ENCODE measurements at regions not wholly inside any gene's neighbourhood (a gene's known extent, or its start where the extent isn't known, plus 50 kb on each side); places are given as distances from the start of the nearest gene placed in this dataset.

GRCh38 chr1:237959838-237960237, 69.1 kb upstream of the ZP4 start:
- Histone ChIP-seq H3K9me3 (replicated peaks; ENCODE audit: control insufficient read depth, insufficient read depth, low read length) (no peaks in the 10 kb centered on the region), H3K4me2 (ENCODE audit: insufficient read depth, low read length) (no peak overlapping the region), H4K20me1 (replicated peaks; ENCODE audit: control insufficient read depth, extremely low read depth, insufficient read depth, low read length) (no peaks in the 10 kb centered on the region), H3K79me2 (ENCODE audit: control insufficient read depth, insufficient read depth, low read length) (no peaks in the 10 kb centered on the region), H2AFZ (ENCODE audit: low read depth, low read length) (no peak overlapping the region), H3K27me3 (ENCODE audit: control insufficient read depth in 2 of 2, insufficient read depth in 2 of 2, low read length in 2 of 2) (no peaks in the 10 kb centered on the region), H3K9ac (replicated peaks; ENCODE audit: extremely low read depth, insufficient read depth, low read length) (no peak overlapping the region), H3K9me1 (replicated peaks; ENCODE audit: control insufficient read depth, extremely low read depth, insufficient read depth, low read length) (no peaks in the 10 kb centered on the region), H3K27ac (ENCODE audit: insufficient read depth, low read depth, low read length) (no peak overlapping the region), H3K36me3 (ENCODE audit: control insufficient read depth in 2 of 2, extremely low read depth in 1 of 2, insufficient read depth in 2 of 2, low read length in 2 of 2) (no peaks in the 10 kb centered on the region), H3K4me1 (ENCODE audit: control insufficient read depth, extremely low read depth, insufficient read depth, low read length) (no peaks in the 10 kb centered on the region), H3K4me3 (replicated peaks in 1 of 3; ENCODE audit: insufficient read depth in 1 of 3, low read depth in 1 of 3, low read length in 3 of 3) (no peak overlapping the region)
- ChIA-PET CTCF (no interaction called here), POLR2A (no interaction called here)
- TF ChIP-seq FOS (IDR thresholded peaks at IDR 0.05; ENCODE audit: borderline replicate concordance, insufficient read depth, low read length) (no peak), MAX (IDR thresholded peaks at IDR 0.05; ENCODE audit: insufficient read depth, insufficient read length) (no peak)
- BruUV-seq (replicated peaks), result no TSS peak
- DNase-seq (ENCODE audit: low read depth, low spot score) (no peak), FAIRE-seq (no peak)
- dilution Hi-C loops (cut with MboI; ENCODE audit: extremely low pct_ligation_motif_present, low sequenced_read_pairs) (no loop called here), intact Hi-C loops (cut with micrococcal nuclease) (no loop called here)

GRCh38 chr1:237953238-237953637, 62.5 kb upstream of the ZP4 start:
- Histone ChIP-seq H2AFZ (ENCODE audit: low read depth, low read length) (no peak overlapping the region), H3K9me1 (replicated peaks; ENCODE audit: control insufficient read depth, extremely low read depth, insufficient read depth, low read length) (no peaks in the 10 kb centered on the region), H3K4me3 (replicated peaks in 1 of 3; ENCODE audit: insufficient read depth in 1 of 3, low read depth in 1 of 3, low read length in 3 of 3) (no peak overlapping the region), H4K20me1 (replicated peaks; ENCODE audit: control insufficient read depth, extremely low read depth, insufficient read depth, low read length) (no peaks in the 10 kb centered on the region), H3K27me3 (ENCODE audit: control insufficient read depth in 2 of 2, insufficient read depth in 2 of 2, low read length in 2 of 2) (no peaks in the 10 kb centered on the region), H3K9me3 (replicated peaks; ENCODE audit: control insufficient read depth, insufficient read depth, low read length) (peaks cover 2% of the 10 kb centered on the region), H3K79me2 (ENCODE audit: control insufficient read depth, insufficient read depth, low read length) (no peaks in the 10 kb centered on the region), H3K27ac (ENCODE audit: insufficient read depth, low read depth, low read length) (no peak overlapping the region), H3K36me3 (ENCODE audit: control insufficient read depth in 2 of 2, extremely low read depth in 1 of 2, insufficient read depth in 2 of 2, low read length in 2 of 2) (no peaks in the 10 kb centered on the region), H3K9ac (replicated peaks; ENCODE audit: extremely low read depth, insufficient read depth, low read length) (no peak overlapping the region), H3K4me1 (ENCODE audit: control insufficient read depth, extremely low read depth, insufficient read depth, low read length) (no peaks in the 10 kb centered on the region), H3K4me2 (ENCODE audit: insufficient read depth, low read length) (no peak overlapping the region)
- POLR2A ChIA-PET, result no interaction called here
- TF ChIP-seq GATA2 (IDR thresholded peaks at IDR 0.05; ENCODE audit: insufficient read depth, insufficient read length, low read depth, low read length) (no peak), MAX (IDR thresholded peaks at IDR 0.05; ENCODE audit: insufficient read depth, insufficient read length) (no peak), FOS (IDR thresholded peaks at IDR 0.05; ENCODE audit: borderline replicate concordance, insufficient read depth, low read length) (no peak), POLR2AphosphoS5 (IDR thresholded peaks at IDR 0.05; ENCODE audit: insufficient read depth, low read depth, low read length) (no peak), JUN (IDR thresholded peaks at IDR 0.05; ENCODE audit: borderline replicate concordance, insufficient read depth, insufficient read length, low read depth) (no peak), POLR2A (IDR thresholded peaks at IDR 0.05; ENCODE audit: low read depth, low read length) (no peak), EZH2 (IDR thresholded peaks at IDR 0.05; ENCODE audit: borderline replicate concordance, low read depth, low read length, severe bottlenecking) (no peak), MYC (IDR thresholded peaks at IDR 0.05; ENCODE audit: low read depth, low read length) (no peak), CTCF (IDR thresholded peaks at IDR 0.05; ENCODE audit: extremely low read depth in 1 of 2, insufficient read depth in 1 of 2, low read depth in 1 of 2, low read length in 2 of 2) (no peak)
- CTCF ChIA-PET, result no interaction called here
- DNase-seq (ENCODE audit: low read depth, low spot score) (no peak), FAIRE-seq (no peak)
- BruUV-seq (replicated peaks), result no TSS peak
- intact Hi-C loops (cut with micrococcal nuclease) (no loop called here), dilution Hi-C loops (cut with MboI; ENCODE audit: extremely low pct_ligation_motif_present, low sequenced_read_pairs) (no loop called here)

Data from endothelial cell of umbilical vein (primary cell).